Activated CD4-positive, alpha-beta T cell treated with anti-CD3 and anti-CD28 coated beads, Interleukin-2, amount 10 ng/mL, durations not matched to agents 7 days and 5 days (primary cell): ENCODE measurements at regions not wholly inside any gene's neighbourhood (a gene's known extent, or its start where the extent isn't known, plus 50 kb on each side); places are given as distances from the start of the nearest gene placed in this dataset.

Source experiments
- CTCF ChIA-PET: fragments of 350-600 bp; sonication (Branson Sonifier 250); formaldehyde crosslinking; loops from one replicate; lab custom pipeline; 2021; ENCODE audit warnings: antibody characterized with exemption; lab: Charles Lee
- POLR2A ChIA-PET: fragments of 350-600 bp; sonication (Branson Sonifier 250); formaldehyde crosslinking; loops from one replicate; lab custom pipeline; 2021; ENCODE audit warnings: antibody characterized with exemption; lab: Charles Lee
- DNase-seq: peaks from one replicate; pipeline ENCODE4 v3.0.0-alpha.2; 2020
- H3K27ac Mint-ChIP-seq: one replicate; pipeline ENCODE4 v1.8.0; 2021; ENCODE audit warnings: mild to moderate bottlenecking, moderate library complexity, mixed read lengths
- H3K27me3 Mint-ChIP-seq: one replicate; pipeline ENCODE4 v1.8.0; 2021; ENCODE audit warnings: mixed read lengths
- H3K36me3 Mint-ChIP-seq: one replicate; pipeline ENCODE4 v1.8.0; 2021; ENCODE audit warnings: low read depth, mixed read lengths
- H3K4me1 Mint-ChIP-seq: one replicate; pipeline ENCODE4 v1.8.0; 2021; ENCODE audit warnings: mixed read lengths
- H3K4me3 Mint-ChIP-seq: one replicate; pipeline ENCODE4 v1.8.0; 2021; ENCODE audit warnings: mild to moderate bottlenecking, moderate library complexity, mixed read lengths
- H3K9me3 Mint-ChIP-seq: one replicate; pipeline ENCODE4 v1.8.0; 2021; ENCODE audit warnings: mixed read lengths

DNA sequence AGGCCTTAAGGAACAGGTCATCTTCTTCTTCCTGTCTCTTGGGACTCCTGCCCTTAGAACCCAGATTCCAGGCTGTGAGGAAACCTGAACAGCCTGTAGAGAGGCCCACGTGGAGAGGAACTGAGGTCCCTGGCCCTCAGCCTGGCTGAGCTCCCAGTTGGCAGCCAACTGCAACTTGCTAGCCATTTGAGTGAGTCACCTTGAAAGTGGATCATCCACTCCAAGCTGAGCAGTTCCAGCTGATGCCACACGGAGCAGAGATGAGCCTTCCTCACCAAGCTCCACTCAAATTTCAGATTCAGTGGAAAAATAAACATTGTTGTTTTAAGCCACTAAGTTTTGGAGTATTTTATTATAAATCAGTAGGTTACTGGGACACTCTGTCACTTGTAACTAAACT is 392.5 kb downstream of the BCOR start:
- no peaks in the 10 kb centered on the region for H3K9me3 Mint-ChIP-seq
- no peak for DNase-seq
- POLR2A ChIA-PET: interaction anchor here (0.7 kb wide), 1 partner anchor 106 kb away, joined by 4 read pairs; no protein-coding TSS in a partner anchor
- no peaks in the 10 kb centered on the region for H3K4me1 Mint-ChIP-seq
- no peaks in the 10 kb centered on the region for H3K36me3 Mint-ChIP-seq
- H3K27me3 Mint-ChIP-seq: no peaks in the 10 kb centered on the region
- no peak overlapping the region for H3K27ac Mint-ChIP-seq
- H3K4me3 Mint-ChIP-seq: no peak overlapping the region
- CTCF ChIA-PET: no interaction called here

- no peak overlapping the region for H3K27ac Mint-ChIP-seq
- CTCF ChIA-PET: no interaction called here
- H3K9me3 Mint-ChIP-seq: no peaks in the 10 kb centered on the region
- no peak overlapping the region for H3K4me3 Mint-ChIP-seq
- POLR2A ChIA-PET: no interaction called here
- H3K27me3 Mint-ChIP-seq: no peaks in the 10 kb centered on the region
- H3K36me3 Mint-ChIP-seq: no peaks in the 10 kb centered on the region
- no peak for DNase-seq
- no peaks in the 10 kb centered on the region for H3K4me1 Mint-ChIP-seq
Observed at GRCh38 chrX:39709364-39709763, 388.4 kb downstream of the BCOR start.

DNA sequence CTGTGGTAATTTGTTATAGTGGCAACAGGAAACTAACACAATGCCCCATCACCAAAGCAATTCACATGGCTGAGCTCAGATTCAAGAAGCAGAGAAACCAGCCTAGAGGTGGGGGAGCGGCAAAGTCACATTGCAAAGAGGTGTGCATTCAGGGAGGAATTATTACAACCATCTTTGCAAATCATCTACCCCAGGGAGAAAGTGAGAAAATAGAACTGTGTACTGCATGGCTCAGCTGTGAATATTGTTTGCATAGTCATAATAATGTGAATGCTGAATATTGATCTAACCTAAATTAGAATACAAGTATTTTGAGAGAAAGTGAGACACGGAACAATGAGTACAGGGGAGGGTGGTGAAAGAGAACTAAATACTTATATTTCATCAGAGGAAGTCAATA is 387.9 kb downstream of the BCOR start:
- POLR2A ChIA-PET: no interaction called here
- Mint-ChIP-seq H3K9me3 (no peaks in the 10 kb centered on the region), H3K36me3 (no peaks in the 10 kb centered on the region), H3K27ac (no peak overlapping the region), H3K27me3 (no peaks in the 10 kb centered on the region), H3K4me1 (no peaks in the 10 kb centered on the region), H3K4me3 (no peak overlapping the region)
- DNase-seq: no peak
- CTCF ChIA-PET: no interaction called here

GRCh38 chrX:39710776-39711175 is 387.0 kb downstream of the BCOR start:
- Mint-ChIP-seq H3K4me3 (no peak overlapping the region), H3K27me3 (no peaks in the 10 kb centered on the region)
- POLR2A ChIA-PET: no interaction called here

GRCh38 chrX:39714471-39714870 is 383.3 kb downstream of the BCOR start:
- ChIA-PET CTCF (interaction anchor here (0.6 kb wide), 1 partner anchor 848 kb away, joined by 5 read pairs; no protein-coding TSS in a partner anchor), POLR2A (no interaction called here)
- no peak overlapping the region for H3K27ac Mint-ChIP-seq
- no peak overlapping the region for H3K4me3 Mint-ChIP-seq
- no peaks in the 10 kb centered on the region for H3K36me3 Mint-ChIP-seq
- H3K9me3 Mint-ChIP-seq: no peaks in the 10 kb centered on the region
- H3K4me1 Mint-ChIP-seq: no peaks in the 10 kb centered on the region
- no peaks in the 10 kb centered on the region for H3K27me3 Mint-ChIP-seq
- no peak for DNase-seq

More at GRCh38 chrX:39710776-39711175, 387.0 kb downstream of the BCOR start:
- Mint-ChIP-seq H3K9me3 (no peaks in the 10 kb centered on the region), H3K36me3 (no peaks in the 10 kb centered on the region), H3K27ac (no peak overlapping the region), H3K4me1 (no peaks in the 10 kb centered on the region)
- DNase-seq: no peak
- CTCF ChIA-PET: no interaction called here

DNA sequence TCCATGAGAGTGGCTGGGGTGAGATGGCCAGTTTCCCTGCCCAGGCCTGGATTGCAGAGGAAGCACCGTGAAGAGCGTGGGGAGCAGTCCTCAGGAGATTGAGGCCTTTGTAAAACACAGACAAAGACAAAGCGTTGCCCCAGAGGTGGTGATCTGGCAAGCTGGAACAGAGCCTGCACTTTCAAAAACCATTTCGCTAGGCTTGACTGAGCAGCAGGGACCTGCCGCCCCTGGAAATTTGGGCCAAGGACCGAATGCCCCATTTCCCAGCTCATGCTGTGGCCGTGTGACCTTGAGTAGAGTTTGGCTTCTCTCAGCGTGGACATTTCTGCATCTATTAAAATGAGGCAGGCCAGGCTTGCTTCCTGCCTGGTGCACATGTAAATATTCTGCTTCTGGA is 381.4 kb downstream of the BCOR start:
- H3K9me3 Mint-ChIP-seq: no peaks in the 10 kb centered on the region
- no peaks in the 10 kb centered on the region for H3K27me3 Mint-ChIP-seq
- CTCF ChIA-PET: no interaction called here
- no peaks in the 10 kb centered on the region for H3K4me1 Mint-ChIP-seq
- H3K36me3 Mint-ChIP-seq: no peaks in the 10 kb centered on the region
- no peak overlapping the region for H3K27ac Mint-ChIP-seq
- POLR2A ChIA-PET: no interaction called here
- no peak overlapping the region for H3K4me3 Mint-ChIP-seq
- no peak for DNase-seq

- CTCF ChIA-PET: no interaction called here
- Mint-ChIP-seq H3K4me3 (no peak overlapping the region), H3K27me3 (no peaks in the 10 kb centered on the region), H3K27ac (no peak overlapping the region), H3K4me1 (no peaks in the 10 kb centered on the region), H3K36me3 (no peaks in the 10 kb centered on the region), H3K9me3 (no peaks in the 10 kb centered on the region)
- DNase-seq: no peak
- POLR2A ChIA-PET: no interaction called here
Observed at GRCh38 chrX:39716802-39717540, 380.8 kb downstream of the BCOR start.

- DNase-seq: no peak
- ChIA-PET POLR2A (no interaction called here), CTCF (interaction anchor here (2.0 kb wide), 1 partner anchor 11 kb away, joined by 7 read pairs; no protein-coding TSS in a partner anchor)
- peaks cover 2% of the 10 kb centered on the region for H3K9me3 Mint-ChIP-seq
- no peaks in the 10 kb centered on the region for H3K4me1 Mint-ChIP-seq
- H3K4me3 Mint-ChIP-seq: no peak overlapping the region
- H3K27ac Mint-ChIP-seq: no peak overlapping the region
- no peaks in the 10 kb centered on the region for H3K36me3 Mint-ChIP-seq
- peaks cover 4% of the 10 kb centered on the region for H3K27me3 Mint-ChIP-seq
Observed at GRCh38 chrX:39718981-39719380, 378.8 kb downstream of the BCOR start.

- DNase-seq: no peak
- ChIA-PET CTCF (no interaction called here), POLR2A (no interaction called here)
- no peak overlapping the region for H3K4me3 Mint-ChIP-seq
- peaks cover 8% of the 10 kb centered on the region for H3K4me1 Mint-ChIP-seq
- no peaks in the 10 kb centered on the region for H3K36me3 Mint-ChIP-seq
- H3K9me3 Mint-ChIP-seq: peaks cover 6% of the 10 kb centered on the region
- no peak overlapping the region for H3K27ac Mint-ChIP-seq
- H3K27me3 Mint-ChIP-seq: peaks cover 6% of the 10 kb centered on the region
Observed at GRCh38 chrX:39720945-39721344, 376.8 kb downstream of the BCOR start.

- DNase-seq: no peak
- Mint-ChIP-seq H3K4me1 (peaks cover 8% of the 10 kb centered on the region), H3K36me3 (no peaks in the 10 kb centered on the region), H3K27me3 (peaks cover 7% of the 10 kb centered on the region), H3K9me3 (peaks cover 6% of the 10 kb centered on the region), H3K27ac (no peak overlapping the region), H3K4me3 (no peak overlapping the region)
- ChIA-PET POLR2A (no interaction called here), CTCF (no interaction called here)
Observed at GRCh38 chrX:39721566-39722279, 376.0 kb downstream of the BCOR start.

GRCh38 chrX:39724544-39724943 is 373.2 kb downstream of the BCOR start:
- Mint-ChIP-seq H3K27me3 (peaks cover 7% of the 10 kb centered on the region), H3K4me1 (peaks cover 8% of the 10 kb centered on the region), H3K36me3 (no peaks in the 10 kb centered on the region), H3K4me3 (no peak overlapping the region), H3K27ac (peak overlapping the region; percentile 74), H3K9me3 (peaks cover 6% of the 10 kb centered on the region)
- ChIA-PET CTCF (interaction anchor here (1.0 kb wide), 1 partner anchor 145 kb away, joined by 4 read pairs; no protein-coding TSS in a partner anchor), POLR2A (no interaction called here)
- DNase-seq: peak; percentile 22

DNA sequence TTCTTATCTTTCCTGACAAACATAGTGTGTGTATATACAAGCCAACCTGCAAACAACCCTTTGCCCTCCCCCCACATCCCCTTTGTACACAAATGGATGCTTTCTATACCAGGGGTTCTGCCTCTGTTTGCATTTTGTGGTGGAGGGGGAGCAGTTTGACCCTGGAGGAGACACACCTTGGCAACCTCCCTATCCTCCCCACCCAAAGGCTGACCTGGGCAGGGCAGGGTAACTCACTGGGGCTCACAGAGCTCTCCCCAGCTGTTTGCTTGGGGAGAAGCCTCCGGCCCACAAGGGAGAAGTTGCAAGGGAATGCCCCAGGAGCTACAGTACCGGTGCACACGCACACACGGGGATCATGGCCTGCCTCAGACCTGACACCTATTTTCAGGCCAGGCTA is 372.6 kb downstream of the BCOR start:
- no peak overlapping the region for H3K27ac Mint-ChIP-seq
- H3K4me3 Mint-ChIP-seq: no peak overlapping the region
- peaks cover 8% of the 10 kb centered on the region for H3K4me1 Mint-ChIP-seq
- DNase-seq: no peak
- POLR2A ChIA-PET: no interaction called here
- H3K27me3 Mint-ChIP-seq: peaks cover 7% of the 10 kb centered on the region
- no peaks in the 10 kb centered on the region for H3K36me3 Mint-ChIP-seq
- CTCF ChIA-PET: no interaction called here
- peaks cover 6% of the 10 kb centered on the region for H3K9me3 Mint-ChIP-seq

GRCh38 chrX:39725928-39726619 is 371.7 kb downstream of the BCOR start:
- DNase-seq: no peak
- no peak overlapping the region for H3K27ac Mint-ChIP-seq
- H3K9me3 Mint-ChIP-seq: peaks cover 6% of the 10 kb centered on the region
- H3K4me3 Mint-ChIP-seq: no peak overlapping the region
- CTCF ChIA-PET: interaction anchor here (0.6 kb wide), 1 partner anchor 12 kb away, joined by 3 read pairs; no protein-coding TSS in a partner anchor
- H3K27me3 Mint-ChIP-seq: peaks cover 7% of the 10 kb centered on the region
- H3K4me1 Mint-ChIP-seq: peaks cover 15% of the 10 kb centered on the region
- H3K36me3 Mint-ChIP-seq: no peaks in the 10 kb centered on the region
- POLR2A ChIA-PET: no interaction called here
